Activated CD8-positive, alpha-beta memory T cell treated with anti-CD3 and anti-CD28 coated beads for 1 hour (primary cell): ENCODE measurements at regions not wholly inside any gene's neighbourhood (a gene's known extent, or its start where the extent isn't known, plus 50 kb on each side); places are given as distances from the start of the nearest gene placed in this dataset.
"Not testable (repeated sequence)": the region's sequence is repeated elsewhere in the genome, so short reads cannot be mapped to it uniquely, and the experiment has no call there.

Experiments used
- DNase-seq, 2 donors: peaks; one replicate each; pipeline ENCODE4 v3.0.0-alpha.2; 2020; ENCODE audit warnings: low read depth in 1 of 2; ENCODE audit errors: extremely low read depth in 1 of 2

- DNase-seq: no peak
Observed at GRCh38 chr2:64250751-64251423, 106.7 kb upstream of the PELI1 start.

- no peak for DNase-seq
Observed at GRCh38 chr2:64251497-64252250, 107.5 kb upstream of the PELI1 start.

GRCh38 chr2:64252251-64252978 lies 108.2 kb upstream of the PELI1 start:
- DNase-seq: not testable (repeated sequence)

- DNase-seq: not testable (repeated sequence)
Observed at GRCh38 chr2:64253421-64253820, 109.2 kb upstream of the PELI1 start.

- DNase-seq: no peak
Observed at GRCh38 chr2:64258566-64258965, 114.3 kb upstream of the PELI1 start.

- no peak for DNase-seq
Observed at GRCh38 chr2:64259312-64259711, 115.1 kb upstream of the PELI1 start.

GRCh38 chr2:64260093-64260803 lies 116.0 kb upstream of the PELI1 start:
- no peak for DNase-seq

GRCh38 chr2:64260817-64261216 lies 116.6 kb upstream of the PELI1 start:
- no peak for DNase-seq

GRCh38 chr2:64262071-64262470 lies 117.9 kb upstream of the PELI1 start:
- DNase-seq: no peak

- DNase-seq: no peak
Observed at GRCh38 chr2:64262816-64263215, 118.6 kb upstream of the PELI1 start.

- DNase-seq: no peak
Observed at GRCh38 chr2:64263315-64263714, 119.1 kb upstream of the PELI1 start.

GRCh38 chr2:64267699-64268098 lies 123.5 kb upstream of the PELI1 start:
- DNase-seq: no peak

- no peak for DNase-seq
Observed at GRCh38 chr2:64268330-64269048, 124.3 kb upstream of the PELI1 start.

GRCh38 chr2:64273524-64274398 lies 129.5 kb upstream of the PELI1 start:
- DNase-seq: no peak

GRCh38 chr2:64274399-64275173 lies 130.4 kb upstream of the PELI1 start:
- no peak for DNase-seq

GRCh38 chr2:64275174-64275466 lies 130.9 kb upstream of the PELI1 start:
- no peak for DNase-seq

GRCh38 chr2:64276417-64277095 lies 132.3 kb upstream of the PELI1 start:
- DNase-seq: no peak

GRCh38 chr2:64277101-64277849 lies 133.1 kb upstream of the PELI1 start:
- no peak for DNase-seq
